ENCODE measurements at regions not wholly inside any gene's neighbourhood (a gene's known extent, or its start where the extent isn't known, plus 50 kb on each side); places are given as distances from the start of the nearest gene placed in this dataset.

DNA sequence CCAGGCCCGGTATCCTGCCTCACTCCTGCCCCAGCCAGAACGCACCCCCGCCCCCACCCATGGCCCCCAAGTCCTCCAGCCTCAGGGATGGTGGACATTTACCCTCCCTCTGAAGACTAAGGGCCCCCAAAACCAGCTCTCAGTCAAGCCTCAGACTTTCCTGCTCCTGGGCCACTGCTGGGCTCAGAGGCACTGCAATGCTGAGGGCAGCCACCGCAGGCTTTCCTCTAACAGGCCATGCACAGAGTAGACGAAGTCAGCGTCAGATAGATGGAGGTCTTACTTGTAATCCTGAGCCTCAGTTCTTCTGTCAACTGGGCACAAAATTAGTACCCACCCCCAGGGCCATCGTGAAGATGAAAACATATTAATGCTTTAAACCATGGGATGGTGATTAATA, 92.6 kb downstream of the TTC32 start:
- DNase-seq (ENCODE audit: low read depth), result no peak

DNA sequence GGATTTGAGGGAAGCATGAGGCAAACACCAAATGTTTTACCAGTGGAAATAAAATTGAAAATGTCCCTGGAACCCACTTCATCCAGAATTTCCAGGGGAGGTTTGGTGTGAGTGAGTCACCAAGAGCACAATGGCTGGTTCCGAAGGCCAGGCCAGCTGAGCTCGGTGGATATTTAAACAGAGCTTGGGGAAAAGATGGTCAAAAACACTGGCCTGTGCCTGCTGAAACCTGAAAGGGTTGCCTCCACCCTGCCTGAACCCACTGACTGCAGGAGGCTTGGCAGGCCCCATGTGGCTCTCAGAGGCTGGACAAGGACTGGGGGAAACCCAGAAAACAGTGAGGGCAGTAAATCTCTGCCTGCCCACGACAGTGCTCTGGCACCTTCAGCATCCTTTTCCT, 93.9 kb downstream of the TTC32 start:
- no peak for DNase-seq (ENCODE audit: low read depth)

DNA sequence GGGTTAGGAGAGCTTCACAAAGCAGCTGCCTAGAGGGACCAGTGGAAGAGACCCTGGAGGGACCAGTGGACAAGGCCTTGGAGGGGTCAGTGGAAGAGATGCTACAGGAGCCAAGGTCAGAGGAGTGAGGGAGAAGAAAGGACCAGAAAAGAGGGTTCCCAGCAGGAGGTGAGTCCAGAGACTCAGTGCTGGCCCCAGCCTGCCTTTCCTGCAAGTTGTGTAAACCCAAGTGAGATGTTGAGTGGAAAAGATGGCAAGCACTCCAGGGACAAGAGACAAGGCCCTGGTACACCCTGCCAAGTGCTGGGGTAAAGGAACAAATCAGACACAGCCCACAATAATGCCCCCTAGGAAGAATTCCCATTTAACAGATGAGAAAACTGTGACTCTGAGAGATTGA, 94.4 kb downstream of the TTC32 start:
- DNase-seq (ENCODE audit: low read depth), result no peak

DNA sequence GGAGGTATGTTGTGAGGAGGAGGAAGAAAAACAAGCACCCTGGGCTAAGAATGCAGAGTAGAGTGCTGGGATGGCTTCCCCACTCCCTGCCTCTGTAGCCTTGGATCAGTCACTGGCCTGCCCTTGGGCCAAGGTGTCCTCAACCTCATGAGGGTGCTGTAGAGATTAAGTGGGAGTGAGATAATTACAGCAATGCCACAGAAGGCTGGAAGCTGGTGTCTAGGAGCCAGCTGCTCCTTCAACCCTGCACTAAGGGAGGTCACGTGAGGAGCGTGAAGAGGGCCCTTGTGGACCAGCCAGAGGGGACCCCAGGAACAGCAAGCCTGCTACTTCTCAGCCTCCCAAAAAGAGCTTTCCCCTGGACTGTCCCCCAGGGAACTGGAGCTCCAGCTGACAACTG, 95.2 kb downstream of the TTC32 start:
- DNase-seq (ENCODE audit: low read depth), result no peak

DNA sequence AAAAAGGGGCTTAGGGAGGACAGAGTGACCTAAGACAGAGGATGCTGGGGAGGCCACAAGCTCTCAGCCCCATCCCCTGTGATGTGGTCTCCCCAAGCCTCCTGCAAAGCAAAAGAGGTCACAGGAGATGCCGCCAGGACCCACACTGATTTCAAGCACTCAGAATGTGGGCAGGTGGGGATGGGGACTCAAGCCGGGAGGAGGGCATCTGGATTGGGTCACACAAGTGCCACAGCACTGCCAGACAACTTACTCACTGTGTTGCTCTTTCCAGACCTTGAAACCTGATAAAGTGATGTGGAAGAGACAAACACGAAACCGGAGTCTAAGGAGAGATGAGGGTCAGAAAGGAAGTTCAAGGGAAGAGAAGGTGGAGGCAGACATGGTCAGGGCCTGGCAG, 95.7 kb downstream of the TTC32 start:
- DNase-seq (ENCODE audit: low read depth), result no peak

DNA sequence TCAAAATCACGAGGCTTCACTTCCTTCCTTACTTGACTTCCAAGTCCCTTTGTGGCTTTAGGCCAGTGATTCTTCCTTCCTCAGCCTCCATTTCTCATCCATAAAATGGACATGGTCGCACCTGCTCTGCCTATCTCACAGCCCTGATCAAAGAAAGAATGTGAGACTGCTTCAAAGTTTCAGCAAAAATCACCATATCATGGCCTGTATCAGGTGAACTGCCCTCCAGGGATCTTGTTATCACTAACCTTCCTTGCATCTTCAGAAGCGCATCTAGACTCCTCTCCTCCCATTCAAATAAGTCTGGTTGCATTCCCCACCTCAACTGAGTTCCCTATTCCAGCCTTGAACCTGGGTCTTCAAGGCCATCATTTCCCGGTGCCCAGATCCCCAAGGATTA, 96.5 kb downstream of the TTC32 start:
- no peak for DNase-seq (ENCODE audit: low read depth)

DNA sequence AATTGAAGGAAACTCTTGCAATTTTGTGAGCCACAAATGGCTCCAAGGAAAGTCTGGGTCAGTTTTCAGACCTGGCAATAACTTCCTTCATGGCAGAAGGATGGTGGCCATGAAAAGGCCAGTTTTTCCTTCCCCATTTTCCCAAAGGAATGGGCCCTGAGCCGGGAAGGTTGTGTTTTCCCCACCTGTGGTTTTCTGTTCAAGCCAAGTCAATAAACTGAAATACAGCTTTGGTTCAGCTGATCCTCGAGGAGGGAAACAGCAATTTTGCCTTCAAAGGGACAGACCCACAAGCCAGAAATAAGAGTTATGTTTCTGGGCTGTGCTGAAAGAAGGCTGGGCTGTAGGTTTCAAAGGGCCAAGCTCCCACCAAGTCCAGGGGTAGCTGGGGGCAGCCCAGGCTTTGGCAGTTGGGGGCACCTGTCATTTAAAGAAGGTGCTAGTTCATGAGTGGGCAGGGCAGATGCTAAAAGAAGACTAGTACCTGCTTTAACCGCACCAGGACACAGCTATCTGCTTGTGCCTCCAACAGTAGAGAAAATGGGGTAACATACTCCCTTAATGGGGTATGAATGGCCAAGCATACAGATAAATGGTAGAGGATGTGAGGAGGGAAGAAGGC, 97.0 kb downstream of the TTC32 start:
- DNase-seq (ENCODE audit: low read depth), result no peak

DNA sequence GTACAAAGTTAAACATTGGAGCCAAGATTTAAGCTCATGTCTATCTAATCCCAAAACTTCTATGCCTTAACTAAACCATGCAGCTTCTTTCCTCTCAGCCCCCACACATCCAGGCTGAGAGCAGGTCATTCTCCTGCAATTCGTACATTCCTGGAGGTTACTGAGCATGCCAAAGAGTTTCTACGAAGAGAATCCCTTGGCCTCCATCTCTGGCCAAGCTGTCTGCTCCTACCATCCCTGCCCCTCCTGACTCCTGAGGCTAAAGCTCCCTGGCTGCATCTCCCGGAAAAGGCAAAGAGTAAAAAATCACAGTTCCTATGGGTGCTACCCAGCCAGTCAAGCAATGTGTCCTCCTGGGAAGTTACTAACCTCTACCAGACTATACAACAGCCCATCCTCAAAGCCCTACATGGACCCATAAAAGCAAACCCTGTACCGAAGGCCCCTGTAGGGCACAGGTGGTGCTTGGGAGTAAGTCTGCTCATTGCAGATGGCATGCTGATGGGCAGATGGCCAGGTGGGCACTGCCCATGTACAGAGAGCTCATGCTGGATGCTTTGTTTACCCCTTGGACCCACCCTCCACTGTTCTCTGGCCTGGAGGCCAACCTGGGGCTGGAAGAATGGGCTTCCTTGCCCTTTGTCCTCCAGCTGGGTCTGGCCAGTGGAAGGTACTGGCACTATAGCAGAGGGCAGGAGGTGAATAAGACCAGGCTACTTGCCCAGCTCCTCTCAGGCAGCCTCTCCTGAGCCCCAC, 99.5 kb downstream of the TTC32 start:
- no peak for DNase-seq (ENCODE audit: low read depth)

DNA sequence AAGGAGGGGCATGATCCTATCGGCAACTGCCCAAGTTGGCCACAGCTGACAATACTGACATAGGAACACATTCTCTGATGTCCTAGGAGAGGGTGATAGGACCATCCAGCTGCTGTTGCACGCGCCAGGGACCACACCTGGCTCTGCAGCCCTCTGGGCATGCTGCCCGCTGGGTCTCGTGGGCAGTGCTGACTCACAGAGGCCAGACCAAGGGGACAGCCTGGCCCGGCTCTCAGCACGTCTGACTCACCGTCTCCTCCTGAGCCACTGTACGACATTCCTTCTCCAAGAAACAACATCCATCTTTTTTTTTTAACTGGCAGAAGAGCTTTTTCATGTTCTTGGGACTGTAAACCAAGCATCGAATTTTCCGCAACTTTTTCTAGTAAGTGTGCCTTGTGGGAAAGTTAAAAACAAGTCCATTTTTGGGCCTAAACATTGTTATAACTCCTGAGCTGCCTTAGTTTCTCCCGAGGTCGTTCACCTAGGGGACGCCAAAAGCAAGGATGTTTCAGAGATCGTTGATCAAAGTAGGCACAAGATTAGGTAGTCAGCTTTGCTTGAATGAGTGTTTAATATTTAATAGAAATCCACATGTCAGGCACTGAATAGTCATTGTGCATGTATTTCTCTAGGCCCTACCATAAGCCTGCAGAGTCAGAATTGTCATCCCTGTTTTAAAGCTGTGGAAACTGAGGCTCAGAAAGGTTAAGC, 100.3 kb downstream of the TTC32 start:
- no peak for DNase-seq (ENCODE audit: low read depth)

DNA sequence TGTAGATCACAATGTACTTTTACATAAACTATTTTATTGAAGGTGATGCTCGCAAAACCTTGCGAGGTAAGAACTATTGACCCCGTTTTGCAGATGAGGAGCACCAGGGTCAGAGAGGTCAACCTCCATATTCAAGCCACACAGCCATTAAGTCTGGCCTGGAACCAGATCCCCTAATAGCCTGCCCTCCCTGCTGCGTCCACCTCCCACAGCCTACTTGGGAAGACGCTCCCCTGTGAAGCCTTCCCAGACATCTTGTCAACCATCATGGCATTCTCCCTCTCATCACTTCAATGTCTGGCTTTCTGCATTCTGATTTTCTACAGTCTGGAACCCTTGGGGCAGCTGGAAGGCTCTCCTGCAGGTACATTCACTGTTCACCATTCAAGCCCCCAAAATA, 101.0 kb downstream of the TTC32 start:
- no peak for DNase-seq (ENCODE audit: low read depth)

DNA sequence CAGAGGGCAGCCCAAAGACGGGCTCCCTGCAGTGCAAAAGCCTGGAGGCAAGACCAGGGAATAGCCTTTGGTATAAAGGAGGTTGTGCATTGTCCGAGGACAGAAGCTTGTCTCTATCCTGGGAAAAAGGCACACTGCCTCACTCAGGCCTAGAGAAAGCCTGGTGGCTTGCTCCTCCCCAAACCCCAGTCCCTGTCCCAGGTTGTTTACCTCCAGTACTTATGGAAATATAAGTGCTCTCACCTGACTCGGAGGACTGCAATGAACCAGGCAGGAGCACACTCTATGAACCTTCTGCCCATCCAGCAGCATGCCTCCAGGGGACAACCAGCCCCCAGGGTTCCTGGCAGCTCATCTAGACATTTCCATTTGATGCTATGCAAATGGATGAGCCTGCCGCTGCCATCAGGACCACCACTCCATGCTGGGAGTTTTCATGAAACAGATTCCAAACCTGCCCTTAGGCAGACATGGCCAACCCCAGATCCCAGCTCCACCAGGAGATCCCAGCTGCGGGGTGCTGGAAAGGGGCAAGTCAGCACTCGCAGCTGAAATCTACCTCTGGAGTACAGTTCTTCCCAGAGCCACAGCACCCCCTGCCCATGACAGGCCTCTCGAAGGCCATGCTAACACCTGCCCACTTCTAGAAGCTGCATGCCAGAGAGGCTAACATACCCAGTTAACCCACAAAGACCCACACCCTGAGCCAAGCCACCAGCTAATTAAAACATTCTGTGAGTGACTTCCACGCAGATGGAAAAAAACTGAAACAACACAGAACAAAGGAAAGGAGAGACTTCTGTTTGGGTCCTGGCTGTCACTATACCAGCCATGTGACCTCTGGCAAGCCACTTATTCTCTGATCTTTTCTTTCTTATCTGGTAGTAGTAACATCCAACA, 101.7 kb downstream of the TTC32 start:
- DNase-seq (ENCODE audit: low read depth), result no peak

DNA sequence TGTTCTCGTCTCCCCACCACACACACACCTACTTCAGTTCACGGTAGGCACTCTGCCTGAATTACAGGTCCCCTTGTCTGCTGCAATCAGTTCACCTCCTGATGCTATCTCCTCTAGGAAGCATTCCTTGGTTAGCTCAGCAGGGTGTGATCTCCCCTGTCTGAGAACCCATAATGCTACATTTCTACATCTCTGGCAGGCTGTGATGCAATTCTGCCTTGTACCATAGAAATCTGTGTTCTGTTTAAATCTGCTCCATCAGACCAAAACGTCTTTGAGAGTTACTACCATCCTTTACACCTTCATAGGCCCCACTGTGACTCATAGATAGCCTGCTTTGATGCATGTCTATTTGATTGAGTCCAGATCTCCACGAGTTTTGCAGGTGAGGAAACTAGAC, 103.9 kb downstream of the TTC32 start:
- no peak for DNase-seq (ENCODE audit: low read depth)

DNA sequence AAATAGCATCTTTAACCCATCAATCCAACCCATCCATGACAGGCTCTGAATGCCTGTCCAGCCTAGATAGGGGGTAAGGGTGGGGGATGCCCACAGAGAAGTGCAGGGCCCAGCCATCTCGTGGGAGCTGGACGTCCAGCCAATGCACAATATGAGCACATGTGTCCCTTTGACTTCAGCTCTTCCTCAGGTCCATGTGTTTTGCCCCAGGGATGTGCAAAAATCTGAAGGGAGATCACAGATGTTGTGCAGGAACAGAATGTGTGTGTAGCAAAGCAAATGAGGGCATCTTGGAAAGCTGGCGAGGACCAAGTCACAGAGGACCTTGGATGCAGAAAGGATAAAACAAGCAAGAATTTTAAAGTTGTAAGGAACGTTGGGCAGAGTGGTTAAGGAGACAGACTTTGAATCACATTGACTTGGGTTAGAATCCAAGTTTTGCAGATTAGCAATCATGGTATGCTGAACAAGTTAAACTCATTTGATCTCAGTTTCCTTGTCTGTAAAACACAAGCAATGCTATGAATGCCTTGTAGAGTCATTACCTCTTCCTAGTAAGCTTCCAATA, 104.5 kb downstream of the TTC32 start:
- DNase-seq (ENCODE audit: low read depth), result no peak

DNA sequence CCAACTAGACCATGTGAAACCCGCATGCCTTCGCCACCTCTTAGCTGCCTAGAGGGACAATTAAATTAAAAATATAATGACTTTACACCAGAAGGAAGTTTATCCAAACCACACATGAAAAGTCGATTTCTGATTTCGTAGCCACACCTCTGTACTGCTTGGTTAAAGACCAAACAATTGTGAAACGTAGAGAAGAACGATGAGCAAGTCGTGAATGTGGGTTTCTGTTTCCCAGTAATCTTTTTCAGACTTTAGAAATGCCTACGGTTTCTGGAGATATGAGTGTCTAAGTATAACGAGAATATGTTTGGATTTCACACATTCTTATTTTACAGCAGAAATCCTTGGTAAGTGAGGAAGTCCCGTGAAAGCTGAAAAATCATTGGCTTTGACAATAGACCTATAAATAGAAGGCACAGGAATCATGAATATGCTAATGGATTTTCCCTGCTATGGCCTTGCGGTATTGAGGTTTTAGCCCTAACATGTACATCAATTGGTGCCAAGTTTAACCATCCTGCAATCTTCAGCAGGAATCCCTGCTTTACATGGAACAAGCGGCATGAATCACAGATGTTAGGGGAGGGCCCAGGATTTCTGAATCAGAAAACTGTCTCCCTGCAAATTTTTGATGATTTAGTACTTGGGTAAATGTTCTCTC, 105.6 kb downstream of the TTC32 start:
- no peak for DNase-seq (ENCODE audit: low read depth)

DNA sequence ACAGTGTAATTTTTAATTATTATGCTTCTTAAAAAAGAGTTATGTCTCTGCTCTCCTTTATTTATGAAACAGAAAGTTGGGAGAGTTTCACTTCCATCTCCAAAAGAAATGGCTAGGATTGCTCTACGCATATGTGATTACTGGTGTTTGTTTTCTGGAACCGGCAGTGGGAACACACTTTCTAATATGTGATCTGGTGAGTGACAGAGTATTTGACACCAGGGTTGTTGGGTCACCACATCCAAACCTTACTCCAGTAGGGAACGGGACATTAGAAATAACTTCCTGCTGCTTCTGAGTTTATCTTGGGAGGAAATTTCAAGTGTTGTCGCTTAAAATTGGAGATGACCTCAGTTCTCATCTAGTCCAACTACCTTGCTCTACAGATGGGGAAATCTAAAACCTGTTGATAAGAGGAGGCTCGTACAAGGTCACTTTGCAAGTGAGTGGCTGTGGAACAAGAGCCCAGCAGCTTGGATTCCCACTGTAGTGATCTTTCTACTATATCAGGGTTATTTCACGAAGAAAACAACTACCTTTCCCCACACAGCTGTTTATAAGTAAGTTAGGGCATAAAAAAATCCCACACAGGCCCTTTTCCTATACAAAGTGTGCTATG, 108.5 kb downstream of the TTC32 start:
- DNase-seq (ENCODE audit: low read depth), result no peak

DNA sequence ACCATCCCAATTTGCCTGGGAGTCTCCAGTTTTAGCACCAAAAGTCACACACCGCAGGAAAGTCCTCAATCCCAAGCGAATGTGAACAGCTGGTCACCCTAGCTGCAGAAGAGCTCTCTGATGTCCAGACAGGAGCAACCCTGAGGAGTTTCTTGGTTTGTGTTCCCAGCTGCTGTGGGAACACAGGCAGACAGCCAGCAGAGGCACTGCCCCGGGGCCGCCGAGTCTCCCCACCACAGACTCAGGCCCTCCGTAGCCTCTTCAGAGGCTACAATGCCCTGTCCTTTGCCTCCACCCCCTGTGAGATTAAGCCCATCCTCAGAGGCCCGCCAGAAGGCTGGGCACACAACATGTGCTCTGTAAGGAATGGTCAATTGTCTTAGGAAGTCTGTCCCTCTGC, 111.5 kb downstream of the TTC32 start:
- no peak for DNase-seq (ENCODE audit: low read depth)

DNA sequence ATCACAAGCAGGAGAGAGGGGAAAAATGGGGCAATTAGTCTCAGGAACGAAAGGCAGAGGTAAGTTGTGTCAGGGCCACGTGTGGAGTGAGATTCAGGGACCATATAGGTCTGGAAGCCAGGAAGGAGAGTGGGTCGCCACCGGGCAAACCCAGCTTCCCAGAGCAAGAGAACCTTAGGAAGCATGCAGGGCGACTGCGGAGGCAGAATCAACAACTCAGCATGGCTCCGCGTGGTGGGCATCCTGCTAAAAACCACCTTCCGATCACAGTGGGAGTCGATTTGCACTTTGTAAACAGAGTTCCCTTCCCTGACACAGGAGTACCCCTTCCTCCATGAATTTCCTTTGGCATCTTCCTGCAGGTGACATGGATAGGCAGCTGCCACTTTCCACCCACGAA, 114.6 kb downstream of the TTC32 start:
- no peak for DNase-seq (ENCODE audit: low read depth)

DNA sequence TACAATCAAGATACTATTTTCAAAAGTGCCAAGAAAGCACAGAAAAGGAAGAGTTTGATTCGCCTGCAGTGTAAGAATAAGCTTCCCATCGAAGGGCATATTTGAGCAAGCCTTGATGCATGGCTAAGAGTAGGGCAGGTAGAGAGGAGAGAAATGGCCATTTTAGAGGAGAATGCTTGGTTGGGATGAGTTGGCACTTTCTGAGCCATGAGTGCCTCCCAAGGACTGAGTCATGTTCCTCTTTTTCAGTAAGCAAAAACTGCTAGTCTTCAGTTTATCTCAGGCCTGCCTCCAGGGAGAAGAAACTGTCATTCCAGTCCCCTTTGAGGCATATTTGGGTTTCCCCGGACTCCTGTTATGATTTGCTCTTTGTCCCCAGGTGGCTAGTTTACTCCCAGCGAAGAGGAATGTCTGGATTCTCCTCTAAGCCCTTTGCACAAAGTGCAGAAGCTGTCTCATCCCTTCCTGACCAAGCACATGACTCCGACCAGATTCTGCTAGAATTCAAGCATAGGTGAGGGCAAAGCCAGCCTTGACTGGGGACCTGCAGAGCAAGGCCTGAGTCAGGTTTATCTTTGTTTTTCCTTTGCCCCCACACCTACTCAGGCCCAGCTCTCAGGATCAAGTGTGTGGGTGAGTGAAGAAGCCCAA, 115.2 kb downstream of the TTC32 start:
- no peak for DNase-seq (ENCODE audit: low read depth)

DNA sequence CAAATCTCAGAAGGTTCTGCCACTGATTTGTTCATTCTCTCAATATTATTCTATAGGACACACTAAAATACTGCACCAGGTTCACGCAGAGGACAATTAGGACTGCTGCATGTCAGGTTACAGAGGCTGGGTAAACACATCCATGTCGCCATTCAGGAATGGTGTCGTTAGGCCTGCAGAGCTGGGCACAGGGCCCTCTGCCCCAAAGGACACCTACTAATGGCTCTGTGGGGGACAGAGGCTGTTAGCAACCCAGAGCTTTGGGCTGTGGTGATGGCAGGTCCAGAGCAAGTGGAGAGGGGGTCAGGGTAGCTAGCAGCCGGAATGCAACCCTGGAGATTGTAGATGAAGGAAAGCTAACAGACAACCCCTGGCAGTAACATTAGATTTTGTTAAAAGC, 115.9 kb downstream of the TTC32 start:
- DNase-seq (ENCODE audit: low read depth), result no peak

DNA sequence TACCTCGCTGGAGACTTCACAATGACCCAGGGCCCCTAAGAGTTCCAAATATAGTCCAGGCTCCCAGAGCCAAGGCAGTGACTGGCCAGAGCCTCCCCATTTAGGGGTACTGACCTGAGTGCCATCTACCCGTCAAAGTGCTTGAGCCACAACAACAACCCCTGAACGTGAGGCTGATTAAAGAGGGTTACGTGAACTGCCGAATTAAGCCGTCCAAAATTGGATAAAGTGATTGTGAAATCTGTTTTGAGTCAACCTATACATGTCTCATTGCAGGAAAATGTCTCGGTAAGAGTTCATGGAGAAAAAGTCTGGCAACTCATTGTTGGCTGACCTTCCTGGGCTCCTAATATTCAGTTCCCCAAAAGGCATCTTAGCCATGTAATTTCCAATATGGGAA, 116.3 kb downstream of the TTC32 start:
- DNase-seq (ENCODE audit: low read depth), result no peak

DNA sequence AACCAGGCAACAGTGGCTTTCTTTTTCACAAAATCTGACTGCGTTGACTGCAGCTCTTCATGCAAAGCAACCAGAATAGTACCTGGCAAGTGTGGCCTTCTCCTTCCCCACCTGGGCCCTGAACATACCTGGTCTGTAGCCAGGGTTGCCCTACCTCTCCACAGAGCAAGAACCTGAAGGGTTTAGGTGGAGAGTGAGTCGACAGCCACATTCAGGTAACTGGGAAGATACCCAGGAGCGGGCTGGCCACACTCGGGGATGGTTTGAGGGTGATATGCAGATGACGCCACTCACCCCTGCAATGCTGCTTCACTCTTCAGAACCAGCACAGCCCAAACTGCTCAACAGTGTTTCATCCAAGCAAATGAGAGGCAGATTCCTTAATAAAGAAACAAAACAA, 117.3 kb downstream of the TTC32 start:
- no peak for DNase-seq (ENCODE audit: low read depth)
